ENCODE measurements at regions not wholly inside any gene's neighbourhood (a gene's known extent, or its start where the extent isn't known, plus 50 kb on each side); places are given as distances from the start of the nearest gene placed in this dataset.
A peak's percentile ranks its signal among the peaks of the same experiment; 100 is the strongest.

- Mint-ChIP-seq H3K36me3 (no peaks in the 10 kb centered on the region), H3K27me3 (ENCODE audit: insufficient read depth, low read depth) (peaks cover 10% of the 10 kb centered on the region), H3K4me1 (no peaks in the 10 kb centered on the region), H3K4me3 (no peak overlapping the region), H3K27ac (no peak overlapping the region), H3K9me3 (peaks cover 4% of the 10 kb centered on the region)
- no peak for DNase-seq (ENCODE audit: low spot score)
- no peaks in the 10 kb centered on the region for H3F3A ChIP-seq (ENCODE audit: low read depth)
- no peaks in the 10 kb centered on the region for H4K20me1 ChIP-seq (ENCODE audit: low read depth)
- no peak overlapping the region for H3K9ac ChIP-seq
- no peak overlapping the region for H3K4me2 ChIP-seq
- no peak overlapping the region for H2AFZ ChIP-seq (replicated peaks)
- H3K27me3 ChIP-seq, result no peaks in the 10 kb centered on the region
- no peaks in the 10 kb centered on the region for H3K4me1 ChIP-seq
- no peak overlapping the region for H3K4me3 ChIP-seq
- no peaks in the 10 kb centered on the region for H3K79me2 ChIP-seq (ENCODE audit: low read depth)
- no peaks in the 10 kb centered on the region for H3K36me3 ChIP-seq
- H3K27ac ChIP-seq, result no peak overlapping the region
- TF ChIP-seq EZH2phosphoT487 (IDR thresholded peaks at IDR 0.05), result no peak
- no peak for TF ChIP-seq EZH2 (IDR thresholded peaks at IDR 0.05)
- no peak for TF ChIP-seq CTCF (IDR thresholded peaks at IDR 0.05)
- H3K9me3 ChIP-seq (ENCODE audit: low read depth), result no peaks in the 10 kb centered on the region
Measured at GRCh38 chr1:94651076-94651475, 109.5 kb upstream of the F3 start.

GRCh38 chr1:94650301-94650700, 108.7 kb upstream of the F3 start:
- Histone ChIP-seq H4K20me1 (ENCODE audit: low read depth) (no peaks in the 10 kb centered on the region), H2AFZ (replicated peaks) (no peak overlapping the region), H3K4me2 (no peak overlapping the region), H3F3A (ENCODE audit: low read depth) (no peaks in the 10 kb centered on the region), H3K79me2 (ENCODE audit: low read depth) (no peaks in the 10 kb centered on the region), H3K9ac (no peak overlapping the region), H3K4me3 (no peak overlapping the region), H3K27me3 (no peaks in the 10 kb centered on the region), H3K9me3 (ENCODE audit: low read depth) (no peaks in the 10 kb centered on the region), H3K36me3 (no peaks in the 10 kb centered on the region), H3K4me1 (no peaks in the 10 kb centered on the region), H3K27ac (no peak overlapping the region)
- Mint-ChIP-seq H3K9me3 (peaks cover 6% of the 10 kb centered on the region), H3K4me1 (no peaks in the 10 kb centered on the region), H3K36me3 (no peaks in the 10 kb centered on the region), H3K27ac (no peak overlapping the region), H3K4me3 (no peak overlapping the region), H3K27me3 (ENCODE audit: insufficient read depth, low read depth) (peaks cover 13% of the 10 kb centered on the region)
- DNase-seq (ENCODE audit: low spot score), result no peak
- TF ChIP-seq EZH2phosphoT487 (IDR thresholded peaks at IDR 0.05) (no peak), EZH2 (IDR thresholded peaks at IDR 0.05) (no peak), CTCF (IDR thresholded peaks at IDR 0.05) (no peak)

GRCh38 chr1:94648225-94649007, 106.9 kb upstream of the F3 start:
- Histone ChIP-seq H3K79me2 (ENCODE audit: low read depth) (no peaks in the 10 kb centered on the region), H3K27me3 (no peaks in the 10 kb centered on the region), H3F3A (ENCODE audit: low read depth) (no peaks in the 10 kb centered on the region), H3K4me1 (peaks cover 5% of the 10 kb centered on the region), H3K9ac (no peak overlapping the region), H2AFZ (replicated peaks) (no peak overlapping the region), H3K4me2 (no peak overlapping the region), H3K36me3 (no peaks in the 10 kb centered on the region), H3K9me3 (ENCODE audit: low read depth) (no peaks in the 10 kb centered on the region), H4K20me1 (ENCODE audit: low read depth) (no peaks in the 10 kb centered on the region), H3K4me3 (no peak overlapping the region), H3K27ac (no peak overlapping the region)
- Mint-ChIP-seq H3K27me3 (ENCODE audit: insufficient read depth, low read depth) (peaks cover 17% of the 10 kb centered on the region), H3K27ac (no peak overlapping the region), H3K4me3 (no peak overlapping the region), H3K9me3 (peaks cover 6% of the 10 kb centered on the region), H3K36me3 (no peaks in the 10 kb centered on the region), H3K4me1 (no peaks in the 10 kb centered on the region)
- no peak for TF ChIP-seq EZH2 (IDR thresholded peaks at IDR 0.05)
- no peak for DNase-seq (ENCODE audit: low spot score)

GRCh38 chr1:94646786-94647555, 105.4 kb upstream of the F3 start:
- Histone ChIP-seq H3K79me2 (ENCODE audit: low read depth) (no peaks in the 10 kb centered on the region), H3K27ac (no peak overlapping the region), H2AFZ (replicated peaks) (no peak overlapping the region), H3K9ac (no peak overlapping the region), H3F3A (ENCODE audit: low read depth) (no peaks in the 10 kb centered on the region), H4K20me1 (ENCODE audit: low read depth) (no peaks in the 10 kb centered on the region), H3K9me3 (ENCODE audit: low read depth) (no peaks in the 10 kb centered on the region), H3K4me1 (peaks cover 5% of the 10 kb centered on the region), H3K4me2 (no peak overlapping the region), H3K27me3 (no peaks in the 10 kb centered on the region), H3K36me3 (no peaks in the 10 kb centered on the region), H3K4me3 (no peak overlapping the region)
- Mint-ChIP-seq H3K27ac (peak overlapping the region; percentile 54), H3K4me1 (no peaks in the 10 kb centered on the region), H3K36me3 (no peaks in the 10 kb centered on the region), H3K27me3 (ENCODE audit: insufficient read depth, low read depth) (peaks cover 14% of the 10 kb centered on the region), H3K4me3 (no peak overlapping the region), H3K9me3 (peaks cover 4% of the 10 kb centered on the region)
- DNase-seq (ENCODE audit: low spot score), result no peak
- TF ChIP-seq CTCF (IDR thresholded peaks at IDR 0.05) (no peak), EZH2phosphoT487 (IDR thresholded peaks at IDR 0.05) (no peak), EZH2 (IDR thresholded peaks at IDR 0.05) (no peak)
